K562 (cell line): ENCODE measurements at regions not wholly inside any gene's neighbourhood (a gene's known extent, or its start where the extent isn't known, plus 50 kb on each side); places are given as distances from the start of the nearest gene placed in this dataset.

Experiments
- ATAC-seq: fragments of 200-7000 bp; cut with Tn5 transposase; 3 replicates; pipeline ENCODE4 v1.9.1; 2020; ENCODE audit warnings: moderate library complexity
- BruUV-seq: library from RNA; stranded (reverse); fragments of 400-500 nt; replicated peaks from 2 replicates; lab custom pipeline; 2021; lab: Mats Ljungman, UMichigan
- CTCF ChIA-PET: fragments of 300-600 bp; formaldehyde crosslinking; extraction: SDS; loops from one replicate; lab custom pipeline; 2021; ENCODE audit warnings: low intra/inter-chr PET ratio; lab: Yijun Ruan, JAX
- POLR2A ChIA-PET: fragments of 300-600, 350-650 bp; sonication (Branson Sonifier 250); formaldehyde crosslinking; extraction: SDS; loops from one replicate; lab custom pipeline; 2021; ENCODE audit warnings: antibody characterized with exemption, inconsistent platforms; lab: Yijun Ruan, JAX
- DNase-seq, 4 experiments: peaks; one replicate each; pipeline versions ENCODE4 v3.0.0 to v3.0.0-alpha.2; 2011 to 2018; ENCODE audit warnings: low spot score in 3 of 4, mixed read lengths in 3 of 4; ENCODE audit errors: extremely low read depth in 1 of 4
- FAIRE-seq: peaks from 2 replicates; lab custom pipeline; 2011; peaks lifted over from hg19 to GRCh38; lab: Jason Lieb, UNC
- H2AFZ ChIP-seq: 2 replicates; pipeline ENCODE4 v1.6.0; 2011; ENCODE audit warnings: low read depth, low read length, control low read depth, inconsistent platforms
- H3K27ac ChIP-seq: fragments of 200-600 bp; 3 replicates; pipeline ENCODE4 v1.8.0; 2011; ENCODE audit warnings: low read depth, mild to moderate bottlenecking, control low read depth, inconsistent platforms, low read length, moderate library complexity, mixed read lengths; ENCODE audit errors: extremely low read depth
- H3K27me3 ChIP-seq, 2 experiments: fragments of 300-600 bp in 1 of 2; 2 replicates in 1 of 2; 3 replicates in 1 of 2; pipeline versions ENCODE4 v1.6.0 to v1.8.0; 2011; ENCODE audit warnings: inconsistent platforms in 2 of 2, low read length in 2 of 2, mild to moderate bottlenecking in 1 of 2, mixed read lengths in 1 of 2, moderate library complexity in 1 of 2; ENCODE audit not compliant: control insufficient read depth in 2 of 2, insufficient read depth in 2 of 2
- H3K36me3 ChIP-seq: fragments of 300-600 bp; 3 replicates; pipeline ENCODE4 v1.8.0; 2011; ENCODE audit warnings: mild to moderate bottlenecking, low read length, inconsistent platforms; ENCODE audit not compliant: control insufficient read depth, insufficient read depth
- H3K4me1 ChIP-seq, 2 experiments: fragments of 200-600 bp in 1 of 2; replicated peaks in 1 of 2; 2 replicates in 1 of 2; 3 replicates in 1 of 2; pipeline versions ENCODE4 v1.5.1 to v1.8.0; 2011; ENCODE audit warnings: inconsistent platforms in 2 of 2, low read length in 2 of 2, mild to moderate bottlenecking in 1 of 2, mixed read lengths in 1 of 2, moderate library complexity in 1 of 2; ENCODE audit not compliant: control insufficient read depth in 2 of 2, insufficient read depth in 2 of 2
- H3K4me2 ChIP-seq: 2 replicates; pipeline ENCODE4 v1.6.1; 2011; ENCODE audit warnings: low read length, control low read depth, inconsistent platforms, mixed read lengths; ENCODE audit not compliant: insufficient read depth
- H3K4me3 ChIP-seq: fragments of 200-600 bp; sonication (generic), shearing (Covaris generic); 2 replicates; pipeline ENCODE4 v1.5.1; 2016; ENCODE audit warnings: control low read depth, inconsistent platforms
- H3K79me2 ChIP-seq: fragments of 200-600 bp; 3 replicates; pipeline ENCODE4 v1.8.0; 2011; ENCODE audit warnings: low read length, inconsistent platforms; ENCODE audit not compliant: control insufficient read depth, insufficient read depth
- H3K9ac ChIP-seq, 2 experiments: 2 replicates each; pipeline versions ENCODE4 v1.6.0 to v1.6.1; 2011; ENCODE audit warnings: low read depth in 2 of 2, low read length in 2 of 2, control low read depth in 1 of 2, inconsistent platforms in 1 of 2, mild to moderate bottlenecking in 1 of 2, mixed read lengths in 1 of 2; ENCODE audit not compliant: insufficient read depth in 1 of 2
- H3K9me1 ChIP-seq: one replicate; pipeline ENCODE4 v1.6.0; 2011; ENCODE audit warnings: inconsistent platforms, mild to moderate bottlenecking, low read length, moderate library complexity; ENCODE audit not compliant: control insufficient read depth, insufficient read depth
- H3K9me3 ChIP-seq: replicated peaks from 2 replicates; pipeline ENCODE4 v1.5.1; 2011; ENCODE audit warnings: low read depth, low read length, inconsistent platforms; ENCODE audit not compliant: control insufficient read depth, insufficient read depth
- H4K20me1 ChIP-seq: replicated peaks from 2 replicates; pipeline ENCODE4 v1.6.1; 2011; ENCODE audit warnings: low read length, inconsistent platforms, mixed read lengths; ENCODE audit not compliant: control insufficient read depth, insufficient read depth
- BHLHE40 ChIP-seq: IDR thresholded peaks from 2 replicates; pipeline ENCODE4 v1.6.1; 2011; ENCODE audit warnings: low read length, improper control_type of control experiment
- BRCA1 ChIP-seq, 2 experiments: fragments of 450-650 bp in 1 of 2; sonication (generic) in 1 of 2; formaldehyde crosslinking in 1 of 2; IDR thresholded peaks; 2 replicates each; pipeline versions ENCODE4 v1.5.0 to v1.6.1; 2017 to 2020; ENCODE audit warnings: mild to moderate bottlenecking in 1 of 2, missing genetic modification reagents in 1 of 2
- CSDE1 ChIP-seq, 2 experiments: fragments of 450-650 bp; IDR thresholded peaks; 2 replicates each; pipeline ENCODE4 v1.6.1; 2016; ENCODE audit warnings: mild to moderate bottlenecking in 1 of 2
- DDX20 ChIP-seq: fragments of 450-650 bp; IDR thresholded peaks from 2 replicates; pipeline ENCODE4 v1.6.1; 2016; ENCODE audit warnings: missing genetic modification characterization, low read depth, mild to moderate bottlenecking, missing compliant biosample characterization, moderate library complexity
- ETS2 ChIP-seq: IDR thresholded peaks from 2 replicates; pipeline ENCODE4 v1.6.1; 2016; ENCODE audit warnings: borderline replicate concordance, missing genetic modification characterization, mild to moderate bottlenecking, moderate library complexity, missing compliant biosample characterization; ENCODE audit not compliant: poor library complexity, severe bottlenecking
- GATAD2B ChIP-seq: fragments of 450-650 bp; IDR thresholded peaks from 2 replicates; pipeline ENCODE4 v1.6.1; 2017; ENCODE audit warnings: mild to moderate bottlenecking, borderline replicate concordance
- KAT2B ChIP-seq: IDR thresholded peaks from one replicate; pipeline ENCODE4 v1.6.1; 2012; ENCODE audit warnings: low read depth, mild to moderate bottlenecking, control low read depth, inconsistent platforms, low read length, moderate library complexity
- KDM5B ChIP-seq: fragments of 200-600 bp; sonication (generic); IDR thresholded peaks from 2 replicates; pipeline ENCODE4 v1.6.1; 2012; ENCODE audit warnings: low read depth, mild to moderate bottlenecking, moderate library complexity, low read length, control low read depth, inconsistent platforms; ENCODE audit not compliant: insufficient replicate concordance
- POLR3A ChIP-seq: IDR thresholded peaks from 2 replicates; pipeline ENCODE4 v1.6.1; 2011; ENCODE audit warnings: borderline replicate concordance, mild to moderate bottlenecking, moderate library complexity; ENCODE audit not compliant: insufficient read length, insufficient read depth; ENCODE audit errors: extremely low read depth
- PURB ChIP-seq: sonication (generic); formaldehyde crosslinking; IDR thresholded peaks from 2 replicates; pipeline ENCODE4 v1.9.0; 2021; ENCODE audit warnings: low read depth, mild to moderate bottlenecking, missing genetic modification reagents
- TCFL5 ChIP-seq: fragments of 250-450 bp; sonication (Bioruptor Pico); conservative IDR thresholded peaks from 2 replicates; pipeline ENCODE4 v1.6.1; 2021; ENCODE audit warnings: mild to moderate bottlenecking, moderate library complexity, matching md5 sums
- ZC3H8 ChIP-seq: fragments of 450-650 bp; IDR thresholded peaks from 2 replicates; pipeline ENCODE4 v1.6.1; 2017
- ZNF224 ChIP-seq: sonication (generic); formaldehyde crosslinking; IDR thresholded peaks from 2 replicates; pipeline ENCODE4 v1.8.0; 2022; ENCODE audit warnings: mild to moderate bottlenecking, missing genetic modification reagents
- ZNF76 ChIP-seq: fragments of 250-450 bp; sonication (Bioruptor Pico); IDR thresholded peaks from 2 replicates; pipeline ENCODE4 v1.4.0; 2020; ENCODE audit warnings: mild to moderate bottlenecking, moderate library complexity, borderline replicate concordance
- WGBS: fragments of 100-300 bp; shearing (Covaris generic); methylation state at CpG from one replicate; pipeline ENCODE4 v1.1.6; 2016; ENCODE audit warnings: low coverage, mixed read lengths; ENCODE audit not compliant: insufficient coverage; ENCODE audit errors: missing lambda C conversion rate; 5-methylcytosine and 5-hydroxymethylcytosine counted together
- in situ Hi-C: fragments of 300-500 bp; cut with MboI; formaldehyde crosslinking; loops from 4 replicates; pipeline ENCODE4 v1.15.0; 2018; ENCODE audit warnings: inconsistent platforms, mixed read lengths
- intact Hi-C: fragments of 100-400 bp; cut with micrococcal nuclease; formaldehyde crosslinking; loops from 2 replicates; pipeline ENCODE4 v1.14.2; 2022
- TF ChIP-seq, protein P1 (sequence below): fragments of 250-450 bp; sonication (Bioruptor Pico); IDR thresholded peaks from 2 replicates; pipeline ENCODE4 v1.8.0; 2021; ENCODE audit warnings: moderate library complexity, mild to moderate bottlenecking, inconsistent platforms
- TF ChIP-seq, protein P2 (sequence below): sonication (generic); formaldehyde crosslinking; IDR thresholded peaks from 2 replicates; pipeline ENCODE4 v1.8.0; 2023; ENCODE audit warnings: mild to moderate bottlenecking, missing genetic modification reagents
- TF ChIP-seq, protein P3 (sequence below): sonication (generic); formaldehyde crosslinking; IDR thresholded peaks from 2 replicates; pipeline ENCODE4 v1.9.0; 2022; ENCODE audit warnings: mild to moderate bottlenecking, missing genetic modification reagents

DNA sequence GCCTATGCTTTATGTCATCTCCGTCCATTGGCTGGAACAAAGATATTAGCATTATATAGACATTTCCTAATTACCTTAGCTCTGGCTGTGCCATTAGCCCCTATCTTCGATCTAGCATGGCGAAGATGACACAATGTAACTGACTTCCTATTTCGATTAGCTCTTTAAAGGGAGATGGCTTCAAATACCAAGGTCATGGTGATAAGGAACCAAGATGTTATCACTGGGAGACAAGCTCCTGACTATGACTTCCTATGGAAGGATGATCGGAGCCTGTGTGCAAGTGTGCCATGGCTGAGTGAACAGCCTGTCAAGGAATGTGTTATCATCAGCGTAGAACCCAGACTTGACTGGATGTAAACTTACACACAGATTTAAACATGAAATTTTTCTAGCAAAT lies 602.1 kb downstream of the PSAT1 start:
- no peak for DNase-seq
- no peak for ATAC-seq
- TF ChIP-seq KDM5B (no peak), ETS2 (tag) (no peak), TCFL5 (no peak), BHLHE40 (no peak), ZC3H8 (no peak), GATAD2B (no peak), DDX20 (tag) (no peak), CSDE1 (IDR thresholded peaks at IDR 0.05) (no peak), PURB (CRISPR knock-in tag) (no peak), POLR3A (no peak), ZNF76 (no peak), KAT2B (no peak), BRCA1 (IDR thresholded peaks at IDR 0.05) (no peak), BRCA1 (CRISPR knock-in tag; IDR thresholded peaks at IDR 0.05) (no peak), ZNF224 (CRISPR knock-in tag) (no peak)
- TF ChIP-seq, protein P1, sequence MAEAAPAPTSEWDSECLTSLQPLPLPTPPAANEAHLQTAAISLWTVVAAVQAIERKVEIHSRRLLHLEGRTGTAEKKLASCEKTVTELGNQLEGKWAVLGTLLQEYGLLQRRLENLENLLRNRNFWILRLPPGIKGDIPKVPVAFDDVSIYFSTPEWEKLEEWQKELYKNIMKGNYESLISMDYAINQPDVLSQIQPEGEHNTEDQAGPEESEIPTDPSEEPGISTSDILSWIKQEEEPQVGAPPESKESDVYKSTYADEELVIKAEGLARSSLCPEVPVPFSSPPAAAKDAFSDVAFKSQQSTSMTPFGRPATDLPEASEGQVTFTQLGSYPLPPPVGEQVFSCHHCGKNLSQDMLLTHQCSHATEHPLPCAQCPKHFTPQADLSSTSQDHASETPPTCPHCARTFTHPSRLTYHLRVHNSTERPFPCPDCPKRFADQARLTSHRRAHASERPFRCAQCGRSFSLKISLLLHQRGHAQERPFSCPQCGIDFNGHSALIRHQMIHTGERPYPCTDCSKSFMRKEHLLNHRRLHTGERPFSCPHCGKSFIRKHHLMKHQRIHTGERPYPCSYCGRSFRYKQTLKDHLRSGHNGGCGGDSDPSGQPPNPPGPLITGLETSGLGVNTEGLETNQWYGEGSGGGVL (CRISPR knock-in tag), result no peak
- TF ChIP-seq, protein P2, sequence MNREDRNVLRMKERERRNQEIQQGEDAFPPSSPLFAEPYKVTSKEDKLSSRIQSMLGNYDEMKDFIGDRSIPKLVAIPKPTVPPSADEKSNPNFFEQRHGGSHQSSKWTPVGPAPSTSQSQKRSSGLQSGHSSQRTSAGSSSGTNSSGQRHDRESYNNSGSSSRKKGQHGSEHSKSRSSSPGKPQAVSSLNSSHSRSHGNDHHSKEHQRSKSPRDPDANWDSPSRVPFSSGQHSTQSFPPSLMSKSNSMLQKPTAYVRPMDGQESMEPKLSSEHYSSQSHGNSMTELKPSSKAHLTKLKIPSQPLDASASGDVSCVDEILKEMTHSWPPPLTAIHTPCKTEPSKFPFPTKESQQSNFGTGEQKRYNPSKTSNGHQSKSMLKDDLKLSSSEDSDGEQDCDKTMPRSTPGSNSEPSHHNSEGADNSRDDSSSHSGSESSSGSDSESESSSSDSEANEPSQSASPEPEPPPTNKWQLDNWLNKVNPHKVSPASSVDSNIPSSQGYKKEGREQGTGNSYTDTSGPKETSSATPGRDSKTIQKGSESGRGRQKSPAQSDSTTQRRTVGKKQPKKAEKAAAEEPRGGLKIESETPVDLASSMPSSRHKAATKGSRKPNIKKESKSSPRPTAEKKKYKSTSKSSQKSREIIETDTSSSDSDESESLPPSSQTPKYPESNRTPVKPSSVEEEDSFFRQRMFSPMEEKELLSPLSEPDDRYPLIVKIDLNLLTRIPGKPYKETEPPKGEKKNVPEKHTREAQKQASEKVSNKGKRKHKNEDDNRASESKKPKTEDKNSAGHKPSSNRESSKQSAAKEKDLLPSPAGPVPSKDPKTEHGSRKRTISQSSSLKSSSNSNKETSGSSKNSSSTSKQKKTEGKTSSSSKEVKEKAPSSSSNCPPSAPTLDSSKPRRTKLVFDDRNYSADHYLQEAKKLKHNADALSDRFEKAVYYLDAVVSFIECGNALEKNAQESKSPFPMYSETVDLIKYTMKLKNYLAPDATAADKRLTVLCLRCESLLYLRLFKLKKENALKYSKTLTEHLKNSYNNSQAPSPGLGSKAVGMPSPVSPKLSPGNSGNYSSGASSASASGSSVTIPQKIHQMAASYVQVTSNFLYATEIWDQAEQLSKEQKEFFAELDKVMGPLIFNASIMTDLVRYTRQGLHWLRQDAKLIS, result no peak
- TF ChIP-seq, protein P3, sequence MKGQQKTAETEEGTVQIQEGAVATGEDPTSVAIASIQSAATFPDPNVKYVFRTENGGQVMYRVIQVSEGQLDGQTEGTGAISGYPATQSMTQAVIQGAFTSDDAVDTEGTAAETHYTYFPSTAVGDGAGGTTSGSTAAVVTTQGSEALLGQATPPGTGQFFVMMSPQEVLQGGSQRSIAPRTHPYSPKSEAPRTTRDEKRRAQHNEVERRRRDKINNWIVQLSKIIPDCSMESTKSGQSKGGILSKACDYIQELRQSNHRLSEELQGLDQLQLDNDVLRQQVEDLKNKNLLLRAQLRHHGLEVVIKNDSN (CRISPR knock-in tag), result no peak

More for the DNA sequence above, 602.1 kb downstream of the PSAT1 start:
- Histone ChIP-seq H3K4me2 (no peak overlapping the region), H3K27ac (no peak overlapping the region), H2AFZ (no peak overlapping the region), H3K4me3 (no peak overlapping the region), H3K4me1 (no peaks in the 10 kb centered on the region), H3K9me1 (no peaks in the 10 kb centered on the region), H3K9ac (no peak overlapping the region), H4K20me1 (no peaks in the 10 kb centered on the region), H3K27me3 (no peaks in the 10 kb centered on the region), H3K79me2 (no peaks in the 10 kb centered on the region), H3K9me3 (no peaks in the 10 kb centered on the region), H3K36me3 (no peaks in the 10 kb centered on the region)
- in situ Hi-C loops, result no loop called here
- no TSS peak for BruUV-seq
- 2% methylated on average over 5 of the region's 6 CpGs for WGBS
- intact Hi-C loops, result no loop called here
- FAIRE-seq, result no peak
- ChIA-PET POLR2A (no interaction called here), CTCF (no interaction called here)
